ENCODE measurements at regions not wholly inside any gene's neighbourhood (a gene's known extent, or its start where the extent isn't known, plus 50 kb on each side); places are given as distances from the start of the nearest gene placed in this dataset.

DNA sequence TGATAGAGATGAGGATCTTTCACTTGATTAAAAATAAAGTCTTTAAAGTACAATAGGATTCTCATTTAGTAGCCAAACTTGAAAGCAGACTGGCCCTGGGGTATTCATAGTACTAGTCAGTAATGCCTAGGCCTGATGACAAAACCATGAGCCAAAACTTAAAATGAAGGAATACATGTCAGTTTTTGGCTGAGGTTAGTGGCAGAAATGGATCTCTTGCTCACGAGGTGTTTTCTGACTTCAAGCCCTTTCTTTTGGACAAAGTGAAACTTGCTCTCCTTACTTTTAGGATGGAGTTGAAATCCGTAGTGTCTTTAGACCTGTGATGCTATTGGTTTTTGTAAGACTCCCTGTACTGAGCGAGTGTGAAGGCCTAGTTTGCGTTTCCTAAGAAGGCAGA, 157.7 kb downstream of the CCNG2 start:
- no peak overlapping the region for H3K4me3 ChIP-seq (ENCODE audit: low read depth, low read length)
- in situ Hi-C loops (cut with HindIII; ENCODE audit: low sequenced_read_pairs), result no loop called here
- DNase-seq (ENCODE audit: low read depth), result no peak
- TF ChIP-seq, protein P1, sequence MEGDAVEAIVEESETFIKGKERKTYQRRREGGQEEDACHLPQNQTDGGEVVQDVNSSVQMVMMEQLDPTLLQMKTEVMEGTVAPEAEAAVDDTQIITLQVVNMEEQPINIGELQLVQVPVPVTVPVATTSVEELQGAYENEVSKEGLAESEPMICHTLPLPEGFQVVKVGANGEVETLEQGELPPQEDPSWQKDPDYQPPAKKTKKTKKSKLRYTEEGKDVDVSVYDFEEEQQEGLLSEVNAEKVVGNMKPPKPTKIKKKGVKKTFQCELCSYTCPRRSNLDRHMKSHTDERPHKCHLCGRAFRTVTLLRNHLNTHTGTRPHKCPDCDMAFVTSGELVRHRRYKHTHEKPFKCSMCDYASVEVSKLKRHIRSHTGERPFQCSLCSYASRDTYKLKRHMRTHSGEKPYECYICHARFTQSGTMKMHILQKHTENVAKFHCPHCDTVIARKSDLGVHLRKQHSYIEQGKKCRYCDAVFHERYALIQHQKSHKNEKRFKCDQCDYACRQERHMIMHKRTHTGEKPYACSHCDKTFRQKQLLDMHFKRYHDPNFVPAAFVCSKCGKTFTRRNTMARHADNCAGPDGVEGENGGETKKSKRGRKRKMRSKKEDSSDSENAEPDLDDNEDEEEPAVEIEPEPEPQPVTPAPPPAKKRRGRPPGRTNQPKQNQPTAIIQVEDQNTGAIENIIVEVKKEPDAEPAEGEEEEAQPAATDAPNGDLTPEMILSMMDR (IDR thresholded peaks at IDR 0.05; ENCODE audit: low read depth, low read length, missing control alignments), result no peak

DNA sequence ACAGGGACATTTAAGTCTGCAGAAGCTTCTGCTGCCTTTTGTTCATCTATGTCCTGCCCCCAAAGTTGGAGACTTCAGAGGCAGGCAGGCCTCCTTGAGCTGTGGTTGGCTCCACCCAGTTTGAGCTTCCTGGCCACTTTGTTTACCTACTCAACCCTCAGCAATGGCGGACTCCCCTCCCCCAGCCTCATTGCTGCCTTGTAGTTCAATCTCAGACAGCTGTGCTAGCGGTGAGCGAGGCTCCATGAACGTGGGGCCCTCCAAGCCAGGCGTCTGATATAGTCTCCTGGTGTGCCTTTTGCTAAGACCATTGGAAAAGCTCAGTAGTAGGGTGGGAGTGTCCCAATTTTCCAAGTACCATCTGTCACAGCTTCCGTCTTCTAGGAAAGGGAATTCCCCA, 170.1 kb downstream of the CCNG2 start:
- in situ Hi-C loops (cut with HindIII; ENCODE audit: low sequenced_read_pairs), result no loop called here
- H3K4me3 ChIP-seq (ENCODE audit: low read depth, low read length), result no peak overlapping the region
- no peak for DNase-seq (ENCODE audit: low read depth)
- TF ChIP-seq, protein P1 (IDR thresholded peaks at IDR 0.05; ENCODE audit: low read depth, low read length, missing control alignments), result no peak

DNA sequence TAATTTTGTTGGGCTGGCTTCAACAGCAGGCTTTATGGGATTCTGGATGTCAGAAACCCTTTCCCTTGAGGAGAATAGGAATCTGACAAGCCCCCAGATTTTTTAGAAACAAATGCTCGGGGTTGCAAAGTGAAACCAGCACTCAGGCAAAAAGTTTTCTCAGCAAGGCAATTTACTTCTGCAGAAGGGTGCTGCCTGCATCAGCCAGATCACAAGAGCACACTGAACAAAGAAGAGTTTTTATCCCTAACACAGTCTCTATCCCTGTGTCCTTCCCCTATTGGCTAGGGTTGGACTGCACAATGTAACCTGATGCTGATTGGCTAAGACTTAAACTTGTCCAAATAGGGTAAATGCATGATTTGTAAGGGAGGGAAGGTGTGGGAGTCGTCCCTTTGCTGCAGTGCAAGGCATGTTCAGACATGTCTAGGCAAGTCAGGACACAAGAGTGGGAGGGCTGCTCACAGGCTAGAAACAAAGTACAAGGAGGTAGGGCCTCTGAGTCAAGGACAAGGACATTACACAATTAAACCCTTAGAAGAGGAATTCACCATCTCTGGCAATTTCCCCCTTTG, 175.8 kb downstream of the CCNG2 start:
- H3K4me3 ChIP-seq (ENCODE audit: low read depth, low read length), result no peak overlapping the region
- no peak for DNase-seq (ENCODE audit: low read depth)
- in situ Hi-C loops (cut with HindIII; ENCODE audit: low sequenced_read_pairs), result no loop called here
- TF ChIP-seq, protein P1 (IDR thresholded peaks at IDR 0.05; ENCODE audit: low read depth, low read length, missing control alignments), result no peak

DNA sequence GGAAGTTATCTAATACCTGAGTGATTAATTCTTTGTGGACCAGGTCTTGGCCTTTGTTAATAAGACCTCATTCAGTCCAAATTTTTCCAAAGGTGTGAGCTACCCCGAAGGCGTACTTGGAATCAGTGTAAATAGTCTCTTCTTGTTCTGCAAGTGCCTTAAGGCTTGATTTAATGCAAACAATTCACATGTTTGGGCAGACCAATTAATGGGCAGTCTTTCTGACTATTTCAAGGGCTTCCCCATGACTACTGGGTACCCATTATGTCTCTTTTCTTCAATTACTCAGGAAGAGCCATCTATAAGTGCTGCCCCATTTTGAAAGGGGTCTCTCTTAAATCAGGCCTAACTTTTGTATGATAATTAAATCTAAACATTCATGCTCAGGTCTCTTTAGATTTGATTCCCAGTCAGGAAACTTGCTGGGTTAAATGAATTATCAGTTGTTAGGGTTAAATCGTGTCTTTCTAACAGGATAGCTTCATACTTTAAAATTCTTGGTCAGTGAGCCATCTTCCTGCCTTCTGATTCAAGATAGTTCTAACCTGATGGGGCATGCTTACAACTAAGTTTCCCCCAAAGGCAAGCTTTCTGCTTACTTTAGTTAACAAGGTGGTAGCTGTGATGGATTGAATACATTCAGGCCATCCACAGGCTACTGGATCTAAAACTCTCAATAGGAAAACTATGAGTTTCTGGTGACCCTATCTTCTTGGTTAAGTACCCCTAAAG, 179.6 kb downstream of the CCNG2 start:
- in situ Hi-C loops (cut with HindIII; ENCODE audit: low sequenced_read_pairs), result no loop called here
- DNase-seq (ENCODE audit: low read depth), result no peak
- TF ChIP-seq, protein P1 (IDR thresholded peaks at IDR 0.05; ENCODE audit: low read depth, low read length, missing control alignments), result no peak
- no peak overlapping the region for H3K4me3 ChIP-seq (ENCODE audit: low read depth, low read length)

DNA sequence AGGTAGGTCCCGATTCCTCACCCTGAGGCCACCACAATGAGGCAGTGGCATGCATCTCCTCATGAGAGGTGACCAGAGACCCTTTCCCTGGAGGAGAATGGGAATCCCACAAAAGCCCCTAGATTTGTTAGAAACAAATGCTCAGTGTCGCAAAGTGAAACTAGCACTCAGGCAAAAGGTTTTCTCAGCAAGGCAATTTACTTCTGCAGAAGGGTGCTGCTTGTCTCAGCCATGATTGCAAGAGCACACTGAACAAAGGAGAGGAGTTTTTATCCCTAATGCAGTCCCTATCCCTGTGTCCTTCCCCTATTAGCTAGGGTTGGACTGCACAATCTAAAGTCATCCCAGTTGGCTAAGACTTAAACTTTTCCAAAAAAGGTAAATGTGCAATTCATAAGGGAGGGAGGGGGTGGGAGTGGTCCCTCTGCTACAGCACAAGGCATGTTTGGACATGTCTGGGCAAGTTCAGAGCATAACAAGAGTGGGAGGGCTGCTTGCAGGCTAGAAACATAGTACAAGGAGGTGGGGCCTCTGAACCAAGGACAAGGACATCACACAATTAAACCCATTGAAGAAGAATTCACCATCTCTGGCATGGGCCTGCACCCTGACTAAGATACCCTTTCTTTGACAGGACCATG, 185.3 kb downstream of the CCNG2 start:
- in situ Hi-C loops (cut with HindIII; ENCODE audit: low sequenced_read_pairs), result no loop called here
- H3K4me3 ChIP-seq (ENCODE audit: low read depth, low read length), result no peak overlapping the region
- TF ChIP-seq, protein P1 (IDR thresholded peaks at IDR 0.05; ENCODE audit: low read depth, low read length, missing control alignments), result no peak
- DNase-seq (ENCODE audit: low read depth), result no peak

DNA sequence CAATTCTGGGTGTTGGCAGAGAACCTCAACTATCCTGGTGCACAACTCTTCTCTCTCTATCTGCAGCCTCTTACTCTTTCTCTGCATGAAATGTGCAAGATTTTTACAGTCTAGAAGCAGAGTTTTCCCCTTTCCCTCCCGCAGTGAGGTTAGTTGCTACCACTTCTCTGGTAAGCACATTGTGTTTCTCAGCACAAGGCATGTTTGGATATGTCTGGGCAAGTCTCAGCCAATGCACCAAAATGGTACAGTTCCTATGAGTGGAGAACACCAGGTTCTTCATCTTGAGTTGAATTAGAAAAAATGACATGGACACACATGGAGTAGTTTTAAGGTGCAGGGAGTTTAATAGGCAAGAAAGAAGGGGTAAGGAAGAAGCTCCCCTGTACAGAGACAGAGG, 187.0 kb downstream of the CCNG2 start:
- in situ Hi-C loops (cut with HindIII; ENCODE audit: low sequenced_read_pairs), result no loop called here
- TF ChIP-seq, protein P1 (IDR thresholded peaks at IDR 0.05; ENCODE audit: low read depth, low read length, missing control alignments), result no peak

More for the DNA sequence above, 187.0 kb downstream of the CCNG2 start:
- DNase-seq (ENCODE audit: low read depth), result no peak
- H3K4me3 ChIP-seq (ENCODE audit: low read depth, low read length), result no peak overlapping the region

Measured in astrocyte of the cerebellum (primary cell).